ENCODE measurements at regions not wholly inside any gene's neighbourhood (a gene's known extent, or its start where the extent isn't known, plus 50 kb on each side); places are given as distances from the start of the nearest gene placed in this dataset.

GRCh38 chr4:123972031-123972430 lies 575.4 kb downstream of the SPRY1 start:
- no peak for DNase-seq (ENCODE audit: extremely low read depth in 1 of 2, low read depth in 1 of 2)

GRCh38 chr4:123974386-123975149 lies 578.0 kb downstream of the SPRY1 start:
- no peak for DNase-seq (ENCODE audit: extremely low read depth in 1 of 2, low read depth in 1 of 2)

- DNase-seq (ENCODE audit: extremely low read depth in 1 of 2, low read depth in 1 of 2) = no peak
Observed at GRCh38 chr4:123976285-123976684, 579.7 kb downstream of the SPRY1 start.

- DNase-seq (ENCODE audit: extremely low read depth in 1 of 2, low read depth in 1 of 2) = no peak
Observed at GRCh38 chr4:123976819-123977218, 580.2 kb downstream of the SPRY1 start.

GRCh38 chr4:123977641-123978081 lies 581.1 kb downstream of the SPRY1 start:
- DNase-seq (ENCODE audit: extremely low read depth in 1 of 2, low read depth in 1 of 2) = no peak

- no peak for DNase-seq (ENCODE audit: extremely low read depth in 1 of 2, low read depth in 1 of 2)
Observed at GRCh38 chr4:123978637-123979036, 582.0 kb downstream of the SPRY1 start.

GRCh38 chr4:123980736-123981300 lies 584.2 kb downstream of the SPRY1 start:
- no peak for DNase-seq (ENCODE audit: extremely low read depth in 1 of 2, low read depth in 1 of 2)

GRCh38 chr4:123984886-123985285 lies 588.3 kb downstream of the SPRY1 start:
- no peak for DNase-seq (ENCODE audit: extremely low read depth in 1 of 2, low read depth in 1 of 2)

GRCh38 chr4:123986268-123986798 lies 589.7 kb downstream of the SPRY1 start:
- no peak for DNase-seq (ENCODE audit: extremely low read depth in 1 of 2, low read depth in 1 of 2)

- no peak for DNase-seq (ENCODE audit: extremely low read depth in 1 of 2, low read depth in 1 of 2)
Observed at GRCh38 chr4:123987408-123987807, 590.8 kb downstream of the SPRY1 start.

GRCh38 chr4:123990310-123990870 lies 593.8 kb downstream of the SPRY1 start:
- no peak for DNase-seq (ENCODE audit: extremely low read depth in 1 of 2, low read depth in 1 of 2)

GRCh38 chr4:123994917-123995316 lies 598.3 kb downstream of the SPRY1 start:
- DNase-seq (ENCODE audit: extremely low read depth in 1 of 2, low read depth in 1 of 2) = no peak

GRCh38 chr4:123995936-123996335 lies 599.3 kb downstream of the SPRY1 start:
- no peak for DNase-seq (ENCODE audit: extremely low read depth in 1 of 2, low read depth in 1 of 2)

- no peak for DNase-seq (ENCODE audit: extremely low read depth in 1 of 2, low read depth in 1 of 2)
Observed at GRCh38 chr4:123996718-123997510, 600.3 kb downstream of the SPRY1 start.

GRCh38 chr4:123997776-123998449 lies 601.3 kb downstream of the SPRY1 start:
- no peak for DNase-seq (ENCODE audit: extremely low read depth in 1 of 2, low read depth in 1 of 2)

- no peak for DNase-seq (ENCODE audit: extremely low read depth in 1 of 2, low read depth in 1 of 2)
Observed at GRCh38 chr4:124000233-124000632, 603.6 kb downstream of the SPRY1 start.

GRCh38 chr4:124015766-124016165 lies 619.2 kb downstream of the SPRY1 start:
- no peak for DNase-seq (ENCODE audit: extremely low read depth in 1 of 2, low read depth in 1 of 2)

- no peak for DNase-seq (ENCODE audit: extremely low read depth in 1 of 2, low read depth in 1 of 2)
Observed at GRCh38 chr4:124017185-124017785, 620.7 kb downstream of the SPRY1 start.

GRCh38 chr4:124018383-124019317 lies 622.1 kb downstream of the SPRY1 start:
- no peak for DNase-seq (ENCODE audit: extremely low read depth in 1 of 2, low read depth in 1 of 2)
